Stimulated activated memory B cell treated with anti-CD40 and anti-IgM and Interleukin-4, amounts not matched to agents 10 μg/mL and 1 μg/mL and 100 μg/mL, for 72 hours (primary cell): ENCODE measurements at regions not wholly inside any gene's neighbourhood (a gene's known extent, or its start where the extent isn't known, plus 50 kb on each side); places are given as distances from the start of the nearest gene placed in this dataset.
"Not testable (repeated sequence)": the region's sequence is repeated elsewhere in the genome, so short reads cannot be mapped to it uniquely, and the experiment has no call there.

ENCODE experiments used
- ATAC-seq: fragments of 150-1000 bp; cut with Tn5 transposase; 2 replicates; pipeline ENCODE4 v1.10.0; 2021
- H3K27ac Mint-ChIP-seq: one replicate; pipeline ENCODE4 v1.8.0; 2022; ENCODE audit warnings: mild to moderate bottlenecking, mixed read lengths
- H3K27me3 Mint-ChIP-seq: one replicate; pipeline ENCODE4 v1.8.0; 2022; ENCODE audit warnings: mixed read lengths
- H3K36me3 Mint-ChIP-seq: one replicate; pipeline ENCODE4 v1.8.0; 2022; ENCODE audit warnings: mixed read lengths
- H3K4me1 Mint-ChIP-seq: one replicate; pipeline ENCODE4 v1.8.0; 2022; ENCODE audit warnings: mixed read lengths
- H3K4me3 Mint-ChIP-seq: one replicate; pipeline ENCODE4 v1.8.0; 2022; ENCODE audit warnings: mild to moderate bottlenecking, moderate library complexity, mixed read lengths
- H3K9me3 Mint-ChIP-seq: one replicate; pipeline ENCODE4 v1.8.0; 2022; ENCODE audit warnings: mixed read lengths

GRCh38 chr6:153984811-153985210 is 54.2 kb upstream of the OPRM1 start:
- ATAC-seq = no peak
- Mint-ChIP-seq H3K36me3 (no peaks in the 10 kb centered on the region), H3K27me3 (no peaks in the 10 kb centered on the region), H3K4me3 (no peak overlapping the region), H3K4me1 (no peaks in the 10 kb centered on the region), H3K27ac (no peak overlapping the region), H3K9me3 (peaks cover under 1% of the 10 kb centered on the region)

- Mint-ChIP-seq H3K4me3 (no peak overlapping the region), H3K27me3 (no peaks in the 10 kb centered on the region), H3K4me1 (no peaks in the 10 kb centered on the region), H3K27ac (no peak overlapping the region), H3K36me3 (no peaks in the 10 kb centered on the region), H3K9me3 (peaks cover 8% of the 10 kb centered on the region)
- ATAC-seq = no peak
Measured at GRCh38 chr6:153980171-153980570, 58.9 kb upstream of the OPRM1 start.

DNA sequence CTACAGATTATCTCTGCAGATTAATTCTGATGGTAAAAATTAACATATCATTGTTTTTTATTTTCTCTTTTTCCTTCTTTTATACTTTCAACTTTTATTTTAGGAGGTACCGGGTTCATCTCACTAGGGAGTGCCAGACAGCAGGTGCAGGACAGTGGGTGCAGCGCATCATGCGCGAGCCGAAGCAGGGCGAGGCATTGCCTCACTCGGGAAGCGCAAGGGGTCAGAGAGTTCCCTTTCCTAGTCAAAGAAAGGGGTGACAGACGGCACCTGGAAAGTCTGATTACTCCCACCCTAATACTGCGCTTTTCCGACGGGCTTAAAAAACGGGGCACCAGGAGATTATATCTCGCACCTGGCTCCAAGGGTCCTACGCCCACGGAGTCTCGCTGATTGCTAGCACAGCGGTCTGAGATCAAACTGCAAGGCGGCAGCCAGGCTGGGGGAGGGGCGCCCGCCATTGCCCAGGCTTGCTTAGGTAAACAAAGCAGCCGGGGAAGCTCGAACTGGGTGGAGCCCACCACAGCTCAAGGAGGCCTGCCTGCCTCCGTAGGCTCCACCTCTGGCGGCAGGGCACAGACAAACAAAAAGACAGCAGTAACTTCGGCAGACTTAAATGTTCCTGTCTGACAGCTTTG is 60.0 kb upstream of the OPRM1 start:
- not testable (repeated sequence) for H3K9me3 Mint-ChIP-seq, H3K27me3 Mint-ChIP-seq, H3K4me1 Mint-ChIP-seq, H3K36me3 Mint-ChIP-seq, H3K4me3 Mint-ChIP-seq, H3K27ac Mint-ChIP-seq, ATAC-seq

GRCh38 chr6:153976921-153977693 is 61.9 kb upstream of the OPRM1 start:
- H3K9me3 Mint-ChIP-seq = peaks cover 8% of the 10 kb centered on the region
- H3K27me3 Mint-ChIP-seq = no peaks in the 10 kb centered on the region
- no peak for ATAC-seq
- no peaks in the 10 kb centered on the region for H3K4me1 Mint-ChIP-seq
- no peak overlapping the region for H3K4me3 Mint-ChIP-seq
- H3K27ac Mint-ChIP-seq = no peak overlapping the region
- no peaks in the 10 kb centered on the region for H3K36me3 Mint-ChIP-seq

GRCh38 chr6:153966001-153966400 is 73.0 kb upstream of the OPRM1 start:
- no peaks in the 10 kb centered on the region for H3K36me3 Mint-ChIP-seq
- no peaks in the 10 kb centered on the region for H3K4me1 Mint-ChIP-seq
- ATAC-seq = no peak
- H3K27me3 Mint-ChIP-seq = no peaks in the 10 kb centered on the region
- H3K9me3 Mint-ChIP-seq = no peaks in the 10 kb centered on the region
- no peak overlapping the region for H3K4me3 Mint-ChIP-seq
- no peak overlapping the region for H3K27ac Mint-ChIP-seq

DNA sequence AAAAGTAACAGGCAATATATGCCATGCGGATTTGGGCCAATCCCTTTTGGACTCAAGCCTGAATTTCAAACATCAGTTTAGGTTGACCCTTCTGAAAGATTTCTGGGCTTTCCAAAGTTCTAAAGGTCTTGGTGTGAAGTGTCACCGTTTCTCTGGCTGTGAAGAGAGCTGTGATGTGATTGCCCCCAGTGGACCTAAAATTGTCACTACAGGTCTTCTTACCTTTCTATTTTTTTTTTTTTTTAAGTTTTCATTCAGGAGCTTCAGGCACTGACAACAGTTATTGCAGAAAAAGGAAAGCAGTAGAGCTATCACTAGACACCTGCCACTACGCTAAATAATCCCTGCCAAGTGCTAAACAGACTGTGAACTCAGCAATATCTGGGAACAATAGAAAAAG is 75.7 kb upstream of the OPRM1 start:
- Mint-ChIP-seq H3K27ac (no peak overlapping the region), H3K36me3 (no peaks in the 10 kb centered on the region), H3K9me3 (no peaks in the 10 kb centered on the region), H3K4me3 (no peak overlapping the region), H3K27me3 (no peaks in the 10 kb centered on the region), H3K4me1 (no peaks in the 10 kb centered on the region)
- ATAC-seq = no peak

DNA sequence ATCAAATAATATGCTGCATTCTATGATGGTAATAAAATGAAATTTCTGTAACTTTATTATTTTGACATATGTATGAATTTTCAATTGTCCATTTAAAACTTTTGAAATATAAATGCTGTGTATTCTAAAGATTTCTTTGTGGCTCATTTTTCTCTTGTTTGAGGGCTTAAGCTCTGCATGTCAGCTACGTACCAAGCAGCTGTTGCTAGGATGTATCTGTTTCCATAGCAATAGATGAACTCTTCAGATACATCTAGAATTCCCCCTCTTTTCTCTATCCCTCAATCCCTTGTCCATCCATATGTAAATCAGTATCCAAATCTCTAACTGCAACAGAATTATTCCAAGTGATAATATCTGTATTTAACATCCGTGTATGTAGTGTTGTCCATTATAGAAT is 76.5 kb upstream of the OPRM1 start:
- Mint-ChIP-seq H3K9me3 (no peaks in the 10 kb centered on the region), H3K4me1 (no peaks in the 10 kb centered on the region), H3K36me3 (no peaks in the 10 kb centered on the region), H3K27me3 (no peaks in the 10 kb centered on the region), H3K27ac (no peak overlapping the region), H3K4me3 (no peak overlapping the region)
- ATAC-seq = no peak

DNA sequence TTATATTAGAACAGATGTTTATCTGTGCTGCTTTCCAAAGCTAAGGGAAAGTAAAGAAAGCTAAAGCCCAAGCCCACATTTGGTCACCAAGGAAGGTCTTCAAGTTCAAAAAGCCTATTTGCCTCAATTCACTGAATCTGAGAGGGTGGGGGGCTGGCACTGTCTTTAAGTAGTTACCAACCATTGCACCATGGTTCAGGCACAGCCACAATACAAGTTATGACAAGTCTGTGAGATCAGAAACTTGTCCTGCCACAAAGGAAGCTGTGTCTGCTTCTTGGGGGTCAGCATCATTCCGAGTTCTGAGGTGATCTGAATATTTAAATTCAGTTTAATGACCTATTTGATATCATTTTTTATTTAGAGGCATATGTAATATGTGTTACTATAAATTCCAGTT is 78.3 kb upstream of the OPRM1 start:
- no peak for ATAC-seq
- Mint-ChIP-seq H3K4me3 (no peak overlapping the region), H3K36me3 (no peaks in the 10 kb centered on the region), H3K27me3 (no peaks in the 10 kb centered on the region), H3K9me3 (no peaks in the 10 kb centered on the region), H3K27ac (no peak overlapping the region), H3K4me1 (no peaks in the 10 kb centered on the region)

DNA sequence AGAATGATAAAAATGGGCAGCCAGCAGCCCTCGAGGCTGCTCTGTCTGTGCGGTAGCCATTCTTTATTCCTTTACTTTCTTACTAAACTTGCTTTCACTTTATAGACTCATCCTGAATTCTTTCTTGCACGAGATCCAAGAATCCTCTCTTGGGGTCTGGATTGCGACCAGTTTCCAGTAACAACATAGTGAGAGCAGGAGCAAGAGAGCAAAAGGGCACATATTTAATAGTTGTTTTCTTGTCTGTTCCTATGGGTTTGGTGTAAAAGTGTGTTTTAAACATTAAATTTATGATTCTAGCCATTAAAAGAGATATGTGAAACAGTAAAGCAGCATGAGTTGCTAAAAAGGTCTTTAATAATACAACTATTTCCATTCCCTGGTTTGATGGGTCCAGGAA is 78.8 kb upstream of the OPRM1 start:
- Mint-ChIP-seq H3K36me3 (no peaks in the 10 kb centered on the region), H3K4me3 (no peak overlapping the region), H3K9me3 (peaks cover 2% of the 10 kb centered on the region), H3K4me1 (no peaks in the 10 kb centered on the region), H3K27ac (no peak overlapping the region), H3K27me3 (no peaks in the 10 kb centered on the region)
- ATAC-seq = no peak

GRCh38 chr6:153959276-153959675 is 79.8 kb upstream of the OPRM1 start:
- Mint-ChIP-seq H3K4me1 (no peaks in the 10 kb centered on the region), H3K4me3 (no peak overlapping the region), H3K27me3 (no peaks in the 10 kb centered on the region), H3K36me3 (no peaks in the 10 kb centered on the region), H3K9me3 (peaks cover 6% of the 10 kb centered on the region), H3K27ac (no peak overlapping the region)
- ATAC-seq = no peak

DNA sequence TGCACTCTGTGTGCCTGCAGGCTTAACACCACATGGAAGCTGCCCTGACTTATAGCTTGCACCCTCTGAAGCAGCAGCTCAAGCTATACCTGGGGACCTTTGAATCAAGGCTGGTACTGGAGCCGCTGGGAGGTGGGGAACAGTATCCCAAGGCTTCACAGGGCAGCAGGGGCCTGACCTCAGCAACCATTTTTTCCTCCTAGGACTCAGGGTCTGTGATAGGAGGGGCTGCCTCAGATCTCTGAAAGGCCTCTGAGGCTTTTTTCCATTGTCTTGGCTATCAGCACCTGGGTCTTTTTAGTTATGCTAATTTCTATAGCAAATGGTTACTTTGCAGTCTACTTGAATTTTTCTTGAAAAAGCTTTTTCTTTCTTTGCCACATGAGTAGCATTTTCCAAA is 80.2 kb upstream of the OPRM1 start:
- Mint-ChIP-seq H3K27me3 (no peaks in the 10 kb centered on the region), H3K4me1 (no peaks in the 10 kb centered on the region), H3K36me3 (no peaks in the 10 kb centered on the region), H3K27ac (no peak overlapping the region), H3K9me3 (peaks cover 9% of the 10 kb centered on the region), H3K4me3 (no peak overlapping the region)
- no peak for ATAC-seq

GRCh38 chr6:153957394-153957793 is 81.6 kb upstream of the OPRM1 start:
- ATAC-seq = no peak
- no peak overlapping the region for H3K27ac Mint-ChIP-seq
- no peak overlapping the region for H3K4me3 Mint-ChIP-seq
- no peaks in the 10 kb centered on the region for H3K27me3 Mint-ChIP-seq
- H3K4me1 Mint-ChIP-seq = no peaks in the 10 kb centered on the region
- peaks cover 9% of the 10 kb centered on the region for H3K9me3 Mint-ChIP-seq
- no peaks in the 10 kb centered on the region for H3K36me3 Mint-ChIP-seq

GRCh38 chr6:153956808-153957207 is 82.2 kb upstream of the OPRM1 start:
- Mint-ChIP-seq H3K4me1 (no peaks in the 10 kb centered on the region), H3K27ac (no peak overlapping the region)

GRCh38 chr6:153949616-153950015 is 89.4 kb upstream of the OPRM1 start:
- no peak for ATAC-seq
- Mint-ChIP-seq H3K9me3 (peaks cover 4% of the 10 kb centered on the region), H3K4me3 (no peak overlapping the region), H3K4me1 (no peaks in the 10 kb centered on the region), H3K36me3 (no peaks in the 10 kb centered on the region), H3K27ac (no peak overlapping the region), H3K27me3 (no peaks in the 10 kb centered on the region)

More at GRCh38 chr6:153956808-153957207, 82.2 kb upstream of the OPRM1 start:
- Mint-ChIP-seq H3K36me3 (no peaks in the 10 kb centered on the region), H3K27me3 (no peaks in the 10 kb centered on the region), H3K4me3 (no peak overlapping the region), H3K9me3 (peaks cover 9% of the 10 kb centered on the region)
- no peak for ATAC-seq

DNA sequence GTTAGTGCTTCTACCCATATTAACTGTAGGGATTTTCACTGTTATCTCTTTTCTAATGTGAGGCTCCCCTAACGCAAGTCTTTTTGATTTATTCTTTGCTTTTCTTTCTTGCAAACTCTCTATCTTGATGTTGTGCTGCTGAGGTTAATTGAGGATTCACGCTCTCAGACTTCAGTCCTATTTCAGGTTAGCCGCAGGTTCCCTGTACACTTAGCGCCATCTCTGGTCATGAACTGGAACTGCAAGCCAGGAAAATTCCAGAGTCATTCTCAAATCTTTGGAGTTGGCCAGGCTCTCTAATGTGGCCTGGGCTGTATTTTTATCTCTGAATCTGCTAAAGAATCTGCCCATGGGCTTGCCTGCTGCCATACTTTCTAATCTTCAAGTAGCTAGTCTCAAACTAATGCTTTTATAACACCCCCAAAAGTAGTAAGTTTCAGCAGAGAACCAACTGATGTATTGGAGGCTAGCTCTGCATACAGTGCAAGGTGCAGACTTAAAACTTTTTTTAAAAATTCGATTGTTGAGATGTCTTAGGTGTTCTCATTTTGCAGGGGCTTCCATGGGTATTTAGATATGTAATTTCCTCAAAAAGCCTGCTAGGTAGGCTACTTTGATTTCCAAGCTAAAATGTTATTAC is 91.1 kb upstream of the OPRM1 start:
- ATAC-seq = no peak
- Mint-ChIP-seq H3K27me3 (no peaks in the 10 kb centered on the region), H3K4me3 (no peak overlapping the region)

DNA sequence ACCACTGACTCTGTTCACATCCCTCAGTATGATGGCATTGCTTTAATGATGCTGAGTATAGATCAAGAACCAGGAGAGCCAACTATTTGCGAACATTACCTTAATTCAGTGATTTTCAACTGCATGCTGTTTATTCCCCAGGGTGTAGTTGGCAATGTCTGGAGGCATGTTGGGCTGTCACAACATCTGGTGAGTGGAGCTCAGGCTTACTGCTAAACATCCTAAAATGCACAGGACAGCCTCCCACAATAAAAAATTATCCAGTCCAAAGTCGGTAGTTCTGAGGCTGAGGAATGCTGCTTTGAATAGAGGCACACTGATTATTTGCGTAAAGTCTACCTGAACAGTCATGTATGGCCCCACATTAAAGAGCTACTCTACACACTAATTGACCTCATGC is 94.8 kb upstream of the OPRM1 start:
- H3K4me1 Mint-ChIP-seq = no peaks in the 10 kb centered on the region
- no peaks in the 10 kb centered on the region for H3K9me3 Mint-ChIP-seq
- no peak overlapping the region for H3K27ac Mint-ChIP-seq
- no peak overlapping the region for H3K4me3 Mint-ChIP-seq
- no peak for ATAC-seq
- no peaks in the 10 kb centered on the region for H3K36me3 Mint-ChIP-seq
- no peaks in the 10 kb centered on the region for H3K27me3 Mint-ChIP-seq

More for the DNA sequence above, 91.1 kb upstream of the OPRM1 start:
- Mint-ChIP-seq H3K36me3 (no peaks in the 10 kb centered on the region), H3K4me1 (no peaks in the 10 kb centered on the region), H3K27ac (no peak overlapping the region), H3K9me3 (no peaks in the 10 kb centered on the region)
